Kidney (tissue), 13 donors: ENCODE measurements at regions not wholly inside any gene's neighbourhood (a gene's known extent, or its start where the extent isn't known, plus 50 kb on each side); places are given as distances from the start of the nearest gene placed in this dataset.

ENCODE experiments used
- DNase-seq, 5 donors: peaks; one replicate each; pipeline ENCODE4 v3.0.0-alpha.2; 2013 to 2020
- FAIRE-seq: peaks from 2 replicates; lab custom pipeline; 2012; peaks lifted over from hg19 to GRCh38; lab: Jason Lieb, UNC
- H3K27ac ChIP-seq, 2 donors: one replicate each; pipeline ENCODE4 v1.7.0; 2013; ENCODE audit warnings: low read depth in 2 of 2, low read length in 2 of 2, inconsistent platforms in 1 of 2
- H3K27me3 ChIP-seq: one replicate; pipeline ENCODE4 v1.7.1; 2013; ENCODE audit warnings: low read length, inconsistent platforms; ENCODE audit not compliant: control insufficient read depth, insufficient read depth
- H3K36me3 ChIP-seq, 3 donors: one replicate each; pipeline versions ENCODE4 v1.7.0 to v1.7.1; 2013; ENCODE audit warnings: low read length in 3 of 3, control low read depth in 1 of 3, inconsistent platforms in 1 of 3; ENCODE audit not compliant: insufficient read depth in 3 of 3, control insufficient read depth in 2 of 3
- H3K4me1 ChIP-seq, 3 donors: one replicate each; pipeline versions ENCODE4 v1.7.0 to v1.7.1; 2013; ENCODE audit warnings: low read length in 3 of 3, inconsistent platforms in 1 of 3, low read depth in 1 of 3; ENCODE audit not compliant: control insufficient read depth in 2 of 3, insufficient read depth in 2 of 3
- H3K4me3 ChIP-seq, 3 donors: one replicate each; pipeline versions ENCODE4 v1.7.0 to v1.8.1; 2013; ENCODE audit warnings: low read length in 3 of 3, control low read depth in 1 of 3, inconsistent platforms in 1 of 3
- H3K9ac ChIP-seq, 3 donors: one replicate each; pipeline versions ENCODE4 v1.7.0 to v1.7.1; 2013; ENCODE audit warnings: low read length in 3 of 3, control low read depth in 1 of 3, inconsistent platforms in 1 of 3
- H3K9me3 ChIP-seq, 3 donors: one replicate each; pipeline versions ENCODE4 v1.7.0 to v1.7.1; 2013; ENCODE audit warnings: low read length in 3 of 3, control low read depth in 1 of 3, inconsistent platforms in 1 of 3; ENCODE audit not compliant: control insufficient read depth in 2 of 3, insufficient read depth in 1 of 3
- intact Hi-C: fragments of 100-400 bp; cut with DNase I; formaldehyde crosslinking; loops from one replicate; pipeline ENCODE4 v1.11.1; 2022
- TF ChIP-seq, protein P1 (sequence below): IDR thresholded peaks from 3 replicates; pipeline ENCODE4 v1.5.1; 2012; ENCODE audit warnings: mild to moderate bottlenecking, moderate library complexity, borderline replicate concordance; ENCODE audit not compliant: insufficient read depth; ENCODE audit errors: extremely low read depth
- donor health status: control.
- donor health status: control.
- donor health status: control.
- donor health status: control.
- donor health status: control.
- donor health status: DM: yes; HTN: yes; CAD: no.
- donor health status: Normal renal cell carcinoma (clear cell type).

DNA sequence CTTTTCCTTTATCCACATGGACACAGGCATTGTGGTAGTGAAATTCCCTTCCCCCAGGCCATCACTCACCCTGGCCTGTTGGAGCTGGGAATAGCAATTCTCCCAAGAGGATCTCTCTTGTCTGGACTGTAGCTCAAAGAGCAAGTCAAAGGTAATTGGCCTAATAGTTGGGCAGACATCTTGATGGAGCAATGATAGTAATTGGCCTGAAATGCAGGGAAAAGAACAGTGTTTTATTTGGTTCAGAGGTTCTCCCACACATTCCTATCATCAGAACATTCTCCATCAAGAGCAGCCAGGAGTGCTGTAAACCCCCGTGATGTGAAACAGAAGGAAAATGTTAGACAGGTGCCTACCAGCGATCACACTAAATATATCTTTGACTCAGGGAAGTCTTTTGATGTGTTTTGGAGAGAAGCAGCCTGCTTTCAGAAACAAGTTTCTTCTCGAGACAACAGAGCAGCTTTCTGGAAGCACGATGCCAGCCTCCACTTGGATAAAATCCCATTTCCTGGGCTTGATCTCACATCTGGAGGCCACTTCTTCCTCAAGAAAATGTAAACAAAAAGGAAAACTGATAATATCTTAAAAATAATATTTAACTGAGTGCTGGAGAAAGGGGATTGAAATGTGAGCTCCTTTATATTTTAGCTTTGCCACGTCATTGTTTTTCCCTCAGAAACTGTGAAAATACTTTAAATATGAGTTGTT lies 198.1 kb upstream of the WWC1 start:
- no peak overlapping the region for H3K4me3 ChIP-seq
- no peak overlapping the region for H3K9ac ChIP-seq
- no peak overlapping the region for H3K27ac ChIP-seq
- H3K27me3 ChIP-seq, result no peaks in the 10 kb centered on the region
- intact Hi-C loops, result no loop called here
- H3K4me1 ChIP-seq, result peaks cover 2 to 4% (median 3%) of the 10 kb centered on the region in 3 donors
- H3K36me3 ChIP-seq, result no peaks in the 10 kb centered on the region
- TF ChIP-seq, protein P1, sequence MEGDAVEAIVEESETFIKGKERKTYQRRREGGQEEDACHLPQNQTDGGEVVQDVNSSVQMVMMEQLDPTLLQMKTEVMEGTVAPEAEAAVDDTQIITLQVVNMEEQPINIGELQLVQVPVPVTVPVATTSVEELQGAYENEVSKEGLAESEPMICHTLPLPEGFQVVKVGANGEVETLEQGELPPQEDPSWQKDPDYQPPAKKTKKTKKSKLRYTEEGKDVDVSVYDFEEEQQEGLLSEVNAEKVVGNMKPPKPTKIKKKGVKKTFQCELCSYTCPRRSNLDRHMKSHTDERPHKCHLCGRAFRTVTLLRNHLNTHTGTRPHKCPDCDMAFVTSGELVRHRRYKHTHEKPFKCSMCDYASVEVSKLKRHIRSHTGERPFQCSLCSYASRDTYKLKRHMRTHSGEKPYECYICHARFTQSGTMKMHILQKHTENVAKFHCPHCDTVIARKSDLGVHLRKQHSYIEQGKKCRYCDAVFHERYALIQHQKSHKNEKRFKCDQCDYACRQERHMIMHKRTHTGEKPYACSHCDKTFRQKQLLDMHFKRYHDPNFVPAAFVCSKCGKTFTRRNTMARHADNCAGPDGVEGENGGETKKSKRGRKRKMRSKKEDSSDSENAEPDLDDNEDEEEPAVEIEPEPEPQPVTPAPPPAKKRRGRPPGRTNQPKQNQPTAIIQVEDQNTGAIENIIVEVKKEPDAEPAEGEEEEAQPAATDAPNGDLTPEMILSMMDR, result no peak
- FAIRE-seq (no peak), DNase-seq (peak in 2 of 5 donors; percentile 24 to 45)
- peaks cover 0 to 1% (median 0%) of the 10 kb centered on the region in 3 donors for H3K9me3 ChIP-seq

DNA sequence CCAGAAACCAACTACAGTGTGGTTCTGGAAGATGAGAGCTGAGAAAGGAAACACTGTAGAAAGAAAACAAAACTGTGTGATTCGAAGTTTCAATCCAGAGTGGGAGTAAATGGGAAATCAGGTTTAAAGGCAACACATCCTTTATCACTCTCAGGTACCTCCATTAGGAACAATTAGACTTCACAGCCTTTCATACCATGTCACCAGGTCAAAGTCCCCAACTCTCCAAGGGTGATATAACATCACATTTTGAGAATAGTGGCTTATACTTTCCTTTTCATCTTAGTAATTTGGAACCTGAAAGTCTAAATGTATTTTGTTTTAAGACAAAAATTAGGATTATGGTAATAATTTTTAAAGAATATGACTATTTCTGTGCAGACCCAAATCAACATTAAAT lies 194.9 kb upstream of the WWC1 start:
- Histone ChIP-seq H3K4me1 (peaks cover 2 to 4% (median 3%) of the 10 kb centered on the region in 3 donors), H3K36me3 (no peaks in the 10 kb centered on the region), H3K27ac (no peak overlapping the region), H3K27me3 (no peaks in the 10 kb centered on the region), H3K9me3 (peaks cover 0 to 1% (median 0%) of the 10 kb centered on the region in 3 donors), H3K9ac (no peak overlapping the region), H3K4me3 (no peak overlapping the region)
- TF ChIP-seq, protein P1, result no peak
- intact Hi-C loops, result no loop called here
- FAIRE-seq, result no peak
- DNase-seq, result no peak

DNA sequence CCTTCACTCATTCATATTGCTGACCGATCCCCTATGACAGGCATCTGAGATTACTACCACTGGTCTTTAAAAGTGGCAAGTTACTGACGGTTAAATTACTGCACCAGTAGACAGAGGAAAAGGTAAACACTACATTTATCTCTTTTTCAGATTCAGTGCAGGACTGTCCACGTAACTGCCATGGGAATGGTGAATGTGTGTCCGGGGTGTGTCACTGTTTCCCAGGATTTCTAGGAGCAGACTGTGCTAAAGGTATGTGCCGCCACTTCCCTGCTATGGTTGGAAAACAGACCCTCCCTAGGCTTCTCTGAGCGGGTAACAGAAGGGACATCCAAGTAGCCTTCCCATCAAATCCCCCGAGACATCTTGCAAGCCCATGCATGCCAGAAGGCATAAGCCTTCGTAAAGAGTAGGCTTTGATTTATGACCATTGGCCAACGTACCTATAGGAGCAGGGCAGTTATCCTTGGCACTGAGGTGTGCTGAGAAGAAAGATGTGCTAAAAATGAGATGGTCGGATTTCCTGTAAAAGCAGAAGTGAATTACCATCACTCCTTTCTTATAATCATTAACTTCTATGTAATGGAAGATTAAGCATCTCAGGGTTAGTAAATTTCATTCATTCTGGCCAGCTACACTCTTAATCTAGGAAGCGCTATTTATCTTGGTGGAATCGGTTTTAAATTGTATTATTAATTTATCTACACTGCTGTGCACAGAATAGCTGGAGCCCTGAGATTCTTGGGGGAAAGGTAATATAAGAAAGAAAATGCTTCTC lies 193.4 kb upstream of the WWC1 start:
- intact Hi-C loops, result no loop called here
- TF ChIP-seq, protein P1, result no peak
- Histone ChIP-seq H3K4me3 (no peak overlapping the region), H3K9ac (no peak overlapping the region), H3K4me1 (peaks cover 1 to 3% (median 2%) of the 10 kb centered on the region in 3 donors), H3K27me3 (no peaks in the 10 kb centered on the region), H3K36me3 (no peaks in the 10 kb centered on the region), H3K27ac (no peak overlapping the region), H3K9me3 (peaks cover 0 to 1% (median 0%) of the 10 kb centered on the region in 3 donors)
- DNase-seq (peak in 2 of 5 donors; percentile 38 to 41), FAIRE-seq (no peak)
